ENCODE measurements at regions not wholly inside any gene's neighbourhood (a gene's known extent, or its start where the extent isn't known, plus 50 kb on each side); places are given as distances from the start of the nearest gene placed in this dataset.

DNA sequence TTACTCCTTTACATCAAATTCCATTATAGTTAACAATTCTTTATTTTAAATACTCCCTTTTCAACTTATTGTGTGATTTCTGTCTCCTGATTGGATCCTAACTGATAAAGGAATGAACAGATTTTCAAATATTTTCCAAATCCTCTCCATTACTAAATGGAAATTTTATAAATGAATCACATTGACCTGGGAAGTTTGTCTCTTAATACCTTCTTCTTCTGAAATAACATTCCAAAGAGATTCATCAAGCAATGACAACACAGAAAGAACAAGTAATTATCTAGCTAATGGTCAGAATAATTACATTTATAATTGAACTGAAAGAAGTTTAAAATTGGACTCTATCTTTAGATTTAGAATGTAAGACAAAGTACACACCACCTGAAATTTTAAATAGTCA is 515.4 kb upstream of the PTCHD4 start:
- Histone ChIP-seq H3K4me1 (ENCODE audit: control insufficient read depth, insufficient read depth, low read length) (no peaks in the 10 kb centered on the region), H3K27me3 (ENCODE audit: control insufficient read depth, insufficient read depth, low read length) (no peaks in the 10 kb centered on the region), H3K4me3 (ENCODE audit: low read length) (no peak overlapping the region), H3K36me3 (ENCODE audit: control insufficient read depth, insufficient read depth, low read length) (no peaks in the 10 kb centered on the region), H3K9me3 (ENCODE audit: control insufficient read depth, insufficient read depth, low read length) (peaks cover 3% of the 10 kb centered on the region), H3K27ac (ENCODE audit: low read length) (no peak overlapping the region)
- no peak for ATAC-seq
- H3K4me1 Mint-ChIP-seq: no peaks in the 10 kb centered on the region
- intact Hi-C loops (cut with micrococcal nuclease): no loop called here
- peaks cover 15 to 16% of the 10 kb centered on the region in 2 donors for H3K9me3 Mint-ChIP-seq
- no peaks in the 10 kb centered on the region for H3K27me3 Mint-ChIP-seq (ENCODE audit: low read depth in 2 of 2)
- no peak for DNase-seq
- no peak overlapping the region for H3K4me3 Mint-ChIP-seq
- peaks cover 7% of the 10 kb centered on the region for H3K36me3 Mint-ChIP-seq
- TF ChIP-seq CTCF (IDR thresholded peaks at IDR 0.05): no peak
- H3K27ac Mint-ChIP-seq: no peak overlapping the region

DNA sequence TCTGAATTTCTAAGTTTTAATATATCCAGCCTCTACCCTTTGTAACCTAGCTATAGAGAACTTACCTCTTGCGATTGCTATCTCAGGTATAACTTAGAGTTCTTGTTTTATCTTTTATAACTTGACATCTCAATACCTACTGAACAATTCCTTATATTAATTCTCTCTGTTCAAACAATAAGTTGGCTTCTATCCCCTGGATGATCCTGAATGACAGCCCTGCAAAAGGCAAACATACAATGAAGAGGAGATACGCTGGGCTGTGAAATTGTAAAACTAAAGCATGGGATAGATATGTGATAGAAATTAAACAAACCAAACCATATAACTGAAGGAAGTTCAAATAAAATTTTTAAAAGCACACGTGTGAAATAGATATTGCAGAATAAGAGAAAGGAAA is 513.6 kb upstream of the PTCHD4 start:
- no peak overlapping the region for H3K27ac ChIP-seq (ENCODE audit: low read length)
- H3K9me3 Mint-ChIP-seq: peaks cover 10 to 11% of the 10 kb centered on the region in 2 donors
- H3K4me3 Mint-ChIP-seq: no peak overlapping the region
- H3K27me3 ChIP-seq (ENCODE audit: control insufficient read depth, insufficient read depth, low read length): no peaks in the 10 kb centered on the region
- no peak overlapping the region for H3K4me3 ChIP-seq (ENCODE audit: low read length)
- H3K9me3 ChIP-seq (ENCODE audit: control insufficient read depth, insufficient read depth, low read length): peaks cover 3% of the 10 kb centered on the region
- intact Hi-C loops (cut with micrococcal nuclease): no loop called here
- H3K36me3 Mint-ChIP-seq: peaks cover 7% of the 10 kb centered on the region
- TF ChIP-seq CTCF (IDR thresholded peaks at IDR 0.05): no peak
- no peaks in the 10 kb centered on the region for H3K36me3 ChIP-seq (ENCODE audit: control insufficient read depth, insufficient read depth, low read length)
- 100% methylated on average over 2 of the region's 3 CpGs for WGBS (ENCODE audit: insufficient coverage)
- no peak for DNase-seq
- ATAC-seq: no peak
- no peak overlapping the region for H3K27ac Mint-ChIP-seq
- no peaks in the 10 kb centered on the region for H3K27me3 Mint-ChIP-seq (ENCODE audit: low read depth in 2 of 2)
- H3K4me1 Mint-ChIP-seq: no peaks in the 10 kb centered on the region
- no peaks in the 10 kb centered on the region for H3K4me1 ChIP-seq (ENCODE audit: control insufficient read depth, insufficient read depth, low read length)

- TF ChIP-seq CTCF (IDR thresholded peaks at IDR 0.05): no peak
- H3K27ac Mint-ChIP-seq: no peak overlapping the region
- WGBS (ENCODE audit: insufficient coverage): 93% methylated on average over 3 of the region's 3 CpGs
Measured at GRCh38 chr6:48619771-48620170, 508.8 kb upstream of the PTCHD4 start.

DNA sequence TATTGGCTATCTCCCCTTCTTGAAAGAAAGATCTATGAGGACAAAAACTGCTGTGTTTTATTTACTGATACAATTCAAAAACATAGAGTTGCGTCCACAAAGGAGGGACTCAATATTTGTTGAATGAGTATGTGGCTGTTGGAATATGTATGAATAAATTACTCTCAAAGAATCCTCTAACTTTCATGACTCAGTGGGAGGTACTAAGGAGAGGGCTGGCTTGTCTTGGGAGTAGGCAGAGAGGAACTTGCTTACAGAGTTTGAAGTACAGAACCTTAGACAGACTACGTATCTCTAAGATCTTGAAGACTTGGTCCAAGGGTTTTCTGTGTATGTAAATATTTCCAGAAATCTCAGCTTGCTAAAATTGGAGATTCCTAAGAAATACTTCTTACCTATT is 504.0 kb upstream of the PTCHD4 start:
- H3K4me1 ChIP-seq (ENCODE audit: control insufficient read depth, insufficient read depth, low read length): no peaks in the 10 kb centered on the region
- no peak for TF ChIP-seq CTCF (IDR thresholded peaks at IDR 0.05)
- Mint-ChIP-seq H3K36me3 (no peaks in the 10 kb centered on the region), H3K4me3 (no peak overlapping the region), H3K27ac (no peak overlapping the region), H3K9me3 (peaks cover 16 to 23% of the 10 kb centered on the region in 2 donors), H3K27me3 (ENCODE audit: low read depth in 2 of 2) (no peaks in the 10 kb centered on the region), H3K4me1 (no peaks in the 10 kb centered on the region)
- DNase-seq: no peak
- WGBS (ENCODE audit: insufficient coverage): 100% methylated on average over 1 of the region's 2 CpGs
- no peaks in the 10 kb centered on the region for H3K27me3 ChIP-seq (ENCODE audit: control insufficient read depth, insufficient read depth, low read length)
- no peaks in the 10 kb centered on the region for H3K36me3 ChIP-seq (ENCODE audit: control insufficient read depth, insufficient read depth, low read length)
- no peaks in the 10 kb centered on the region for H3K9me3 ChIP-seq (ENCODE audit: control insufficient read depth, insufficient read depth, low read length)
- no peak overlapping the region for H3K27ac ChIP-seq (ENCODE audit: low read length)
- intact Hi-C loops (cut with micrococcal nuclease): no loop called here
- H3K4me3 ChIP-seq (ENCODE audit: low read length): no peak overlapping the region
- no peak for ATAC-seq

More at GRCh38 chr6:48619771-48620170, 508.8 kb upstream of the PTCHD4 start:
- H3K9me3 Mint-ChIP-seq: peaks cover 11 to 13% of the 10 kb centered on the region in 2 donors
- no peaks in the 10 kb centered on the region for H3K36me3 ChIP-seq (ENCODE audit: control insufficient read depth, insufficient read depth, low read length)
- no peak for DNase-seq
- no peak overlapping the region for H3K27ac ChIP-seq (ENCODE audit: low read length)
- H3K27me3 Mint-ChIP-seq (ENCODE audit: low read depth in 2 of 2): no peaks in the 10 kb centered on the region
- H3K36me3 Mint-ChIP-seq: no peaks in the 10 kb centered on the region
- no peaks in the 10 kb centered on the region for H3K27me3 ChIP-seq (ENCODE audit: control insufficient read depth, insufficient read depth, low read length)
- ATAC-seq: no peak
- no peaks in the 10 kb centered on the region for H3K4me1 ChIP-seq (ENCODE audit: control insufficient read depth, insufficient read depth, low read length)
- intact Hi-C loops (cut with micrococcal nuclease): no loop called here
- H3K4me3 ChIP-seq (ENCODE audit: low read length): no peak overlapping the region
- H3K4me1 Mint-ChIP-seq: no peaks in the 10 kb centered on the region
- H3K9me3 ChIP-seq (ENCODE audit: control insufficient read depth, insufficient read depth, low read length): no peaks in the 10 kb centered on the region
- H3K4me3 Mint-ChIP-seq: no peak overlapping the region

Measured in natural killer cell (primary cell).